Islet precursor cell (in vitro differentiated cells): ENCODE measurements at regions not wholly inside any gene's neighbourhood (a gene's known extent, or its start where the extent isn't known, plus 50 kb on each side); places are given as distances from the start of the nearest gene placed in this dataset.
A peak's percentile ranks its signal among the peaks of the same experiment; 100 is the strongest.

Experiments used
- DNase-seq: peaks from one replicate; pipeline ENCODE4 v3.0.0-alpha.2; 2018

DNA sequence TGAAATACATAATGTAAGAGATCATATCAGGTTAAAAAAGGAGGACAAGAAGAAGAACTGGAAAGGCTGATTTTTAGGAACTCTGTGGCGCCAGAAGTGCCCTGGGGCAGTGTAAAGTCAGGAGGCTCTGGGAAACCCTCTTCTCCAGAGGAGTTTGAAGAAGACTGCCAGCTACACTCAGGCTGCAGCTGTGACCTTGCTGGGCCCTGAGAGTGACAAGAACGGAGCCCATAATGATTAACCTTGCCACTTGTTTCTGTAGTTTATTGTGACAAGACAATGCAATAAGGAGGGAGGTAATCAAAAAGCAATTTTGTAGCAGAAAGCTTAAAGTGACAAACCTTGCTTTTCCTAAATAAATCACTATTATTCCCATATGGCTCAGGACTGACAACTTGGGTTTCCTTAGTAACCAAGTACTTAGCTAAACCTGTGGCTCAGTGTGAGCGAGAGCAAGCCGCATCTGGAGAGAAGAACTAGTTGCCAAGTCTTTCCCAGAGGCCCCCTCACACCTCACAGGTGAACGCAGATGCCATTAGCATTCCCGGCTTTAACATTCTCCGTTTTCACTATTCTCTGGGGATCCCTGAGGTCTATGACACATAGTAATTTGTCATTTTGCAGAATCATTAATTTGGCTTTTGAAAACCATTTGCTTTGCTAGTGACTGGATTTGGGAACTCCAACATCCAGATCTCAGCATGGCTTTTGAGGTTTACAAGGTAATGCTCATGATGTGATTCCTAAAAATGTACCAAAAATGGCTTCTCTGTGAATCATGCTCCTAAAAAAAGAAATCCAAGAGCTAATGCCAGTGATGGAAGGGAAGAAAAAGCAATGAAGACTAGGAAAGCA, 115.9 kb downstream of the OMA1 start:
- DNase-seq = peak; percentile 61

DNA sequence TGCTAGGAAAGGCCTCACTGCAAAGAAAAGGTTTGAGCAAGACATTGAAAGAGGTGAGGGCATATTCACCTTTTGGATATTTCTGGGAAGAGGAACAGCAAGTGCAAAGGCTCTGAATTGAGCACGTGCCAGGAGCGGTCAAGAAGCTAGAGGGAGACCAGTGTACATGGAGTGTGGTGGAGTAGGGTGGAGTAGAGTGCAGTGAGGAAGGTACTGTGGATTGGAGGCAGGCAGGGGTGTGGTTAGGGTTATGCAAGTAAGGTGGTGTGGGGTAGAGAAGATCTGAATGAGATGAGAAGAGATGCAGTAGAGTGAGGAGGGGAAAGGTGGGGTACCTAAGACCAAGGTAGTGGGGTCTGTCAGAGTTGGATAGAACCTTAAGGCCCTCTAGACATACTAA, 119.6 kb downstream of the OMA1 start:
- DNase-seq = no peak

GRCh38 chr1:58422436-58422835, 124.1 kb downstream of the OMA1 start:
- DNase-seq = no peak

GRCh38 chr1:58418283-58419228, 128.0 kb downstream of the OMA1 start:
- no peak for DNase-seq

DNA sequence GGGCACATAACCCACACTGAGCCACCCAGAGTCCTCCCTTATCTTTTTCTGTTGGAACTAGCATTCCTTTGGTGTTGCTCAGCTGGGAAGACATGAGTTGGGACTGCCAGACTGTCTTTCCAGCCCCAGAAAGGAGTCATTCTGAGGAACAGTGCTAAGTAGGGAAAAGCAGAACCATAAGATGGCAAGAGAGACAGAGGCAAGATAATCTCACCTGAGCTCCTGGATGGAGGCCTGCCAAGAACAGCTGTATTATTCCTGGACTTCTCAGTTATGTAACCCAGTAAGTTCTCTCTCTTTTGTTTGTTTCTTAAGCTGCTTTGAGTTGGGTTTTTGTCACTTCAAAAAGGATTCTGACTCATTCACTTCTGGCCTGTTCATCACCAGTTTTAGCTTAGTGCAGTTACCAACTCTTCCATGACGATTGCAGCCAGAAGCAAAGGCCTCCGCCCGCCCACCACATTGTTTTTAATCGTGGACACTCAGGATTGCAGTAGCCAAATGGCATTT, 134.4 kb downstream of the OMA1 start:
- DNase-seq = peak; percentile 80

GRCh38 chr1:58409890-58410289, 136.6 kb downstream of the OMA1 start:
- peak; percentile 79 for DNase-seq

DNA sequence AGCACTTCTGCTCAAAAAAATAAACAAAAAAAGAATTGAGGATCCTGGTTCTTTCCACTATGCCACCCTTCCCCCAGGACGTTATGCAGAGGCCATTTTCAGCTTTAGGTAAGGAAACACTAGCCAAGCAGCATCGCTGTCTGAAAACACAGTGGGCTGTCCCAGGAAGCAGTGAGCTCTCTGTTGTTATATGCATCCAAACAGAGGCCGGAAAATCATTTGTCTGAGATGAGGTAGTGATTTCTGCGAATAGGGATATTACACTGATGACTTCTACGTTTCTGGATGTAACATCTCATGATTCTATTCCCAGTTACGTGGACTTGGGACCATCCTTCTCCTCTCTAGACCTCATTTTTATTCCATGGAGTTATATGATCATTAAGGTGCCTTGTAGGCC, 137.2 kb downstream of the OMA1 start:
- no peak for DNase-seq

GRCh38 chr1:58406301-58407071, 140.0 kb downstream of the OMA1 start:
- DNase-seq = peak; percentile 91

DNA sequence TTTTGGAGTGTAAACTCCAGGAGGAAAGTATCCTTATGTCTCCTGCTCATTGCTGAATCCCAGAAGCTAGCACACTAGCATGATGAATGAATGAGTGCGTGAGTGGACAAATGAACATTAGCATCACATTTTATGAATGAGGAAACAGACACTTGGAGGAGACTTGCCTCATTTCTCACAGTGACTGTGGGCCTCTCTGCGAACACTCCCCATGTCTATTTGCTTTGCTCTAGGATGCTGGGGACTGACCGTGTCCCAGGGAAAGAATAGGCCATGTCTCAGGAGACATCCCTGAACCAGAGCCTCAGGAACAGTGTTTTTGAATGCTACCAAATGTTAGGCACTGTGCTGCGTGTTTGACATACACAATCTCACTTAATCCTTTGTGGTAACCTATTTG, 140.9 kb downstream of the OMA1 start:
- DNase-seq = no peak

DNA sequence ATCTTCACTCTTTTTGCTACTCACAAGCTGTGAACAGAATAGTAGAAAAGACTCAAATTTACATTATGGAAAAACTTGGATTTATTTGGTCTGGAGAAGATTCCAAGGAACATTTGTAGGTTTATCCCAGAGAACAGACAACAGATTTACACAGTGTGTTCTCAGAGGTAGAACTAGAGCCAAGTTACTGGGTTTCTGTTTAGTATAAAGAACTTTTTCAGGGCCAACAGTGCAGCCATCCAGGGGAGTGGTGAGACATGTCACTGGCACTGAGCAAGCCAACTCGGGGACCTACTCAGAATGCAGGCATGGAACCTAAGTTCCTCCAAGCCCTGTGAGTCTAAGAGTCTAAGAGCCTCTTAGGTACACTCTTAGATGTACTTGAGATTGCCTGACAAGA, 142.6 kb downstream of the OMA1 start:
- no peak for DNase-seq

- no peak for DNase-seq
These were observed 144.1 kb downstream of the OMA1 start for GRCh38 chr1:58402444-58402843.

DNA sequence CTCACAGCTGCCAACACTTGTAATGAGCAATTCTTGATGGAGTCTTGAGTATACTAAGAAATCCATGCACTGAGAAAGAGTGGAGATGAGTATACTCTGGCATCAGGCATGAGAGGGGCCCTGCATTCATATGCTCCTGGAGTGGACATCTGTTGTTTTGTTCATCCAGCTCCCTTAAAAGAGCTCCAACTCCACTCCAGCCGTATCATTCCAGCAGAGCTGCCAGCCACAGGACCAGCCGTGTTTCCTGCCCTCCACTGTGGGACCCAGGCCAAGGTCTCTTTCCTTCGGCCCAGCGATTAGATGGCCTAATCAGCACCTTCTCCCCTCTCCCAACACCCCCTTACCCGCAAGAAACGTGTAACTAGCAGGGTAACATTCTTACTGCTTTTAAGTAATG, 144.5 kb downstream of the OMA1 start:
- DNase-seq = no peak

- no peak for DNase-seq
These were observed 147.3 kb downstream of the OMA1 start for GRCh38 chr1:58399176-58399575.

- no peak for DNase-seq
These were observed 147.8 kb downstream of the OMA1 start for GRCh38 chr1:58398714-58399113.

- peak; percentile 96 for DNase-seq
These were observed 149.2 kb downstream of the OMA1 start for GRCh38 chr1:58397187-58397820.

GRCh38 chr1:58396150-58396549, 150.4 kb downstream of the OMA1 start:
- no peak for DNase-seq

GRCh38 chr1:58395355-58395754, 151.2 kb downstream of the OMA1 start:
- peak; percentile 86 for DNase-seq

DNA sequence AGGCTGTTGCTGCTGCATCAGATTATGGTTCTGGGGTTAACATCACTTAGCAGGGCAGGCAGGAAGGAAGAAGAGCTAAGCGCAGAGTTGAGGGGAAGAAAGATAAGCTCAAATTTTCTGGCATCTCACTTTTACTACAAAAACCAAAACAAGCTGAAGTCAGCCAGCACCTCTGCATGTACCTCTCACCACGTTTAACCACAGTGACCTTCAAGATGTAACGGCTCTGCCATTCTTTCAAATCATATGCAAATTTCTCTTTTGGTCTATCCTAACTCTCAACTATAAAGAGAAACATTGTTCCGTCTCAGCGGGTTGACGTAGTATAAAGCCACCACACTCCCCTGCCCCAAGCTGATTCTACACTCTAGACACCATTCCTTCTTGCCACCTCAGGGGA, 154.4 kb downstream of the OMA1 start:
- DNase-seq = no peak

DNA sequence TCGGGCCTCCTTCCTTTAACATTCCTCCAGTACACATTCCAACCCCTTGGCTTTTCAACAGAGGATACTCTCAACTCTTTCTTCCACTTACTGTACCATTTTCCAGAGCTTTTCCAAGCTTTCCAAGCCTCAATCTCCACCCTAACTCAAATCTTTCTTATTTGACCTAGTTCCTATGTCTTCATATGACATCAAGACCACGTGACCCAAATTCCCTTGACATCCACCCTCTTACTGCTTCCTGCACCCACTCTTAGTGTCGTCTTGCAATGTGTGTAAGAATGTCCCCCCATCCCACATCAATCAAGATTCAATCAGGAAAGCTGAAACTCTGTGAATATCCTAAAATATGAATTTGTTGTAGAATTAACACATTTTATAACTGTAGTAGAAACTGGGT, 155.0 kb downstream of the OMA1 start:
- no peak for DNase-seq

DNA sequence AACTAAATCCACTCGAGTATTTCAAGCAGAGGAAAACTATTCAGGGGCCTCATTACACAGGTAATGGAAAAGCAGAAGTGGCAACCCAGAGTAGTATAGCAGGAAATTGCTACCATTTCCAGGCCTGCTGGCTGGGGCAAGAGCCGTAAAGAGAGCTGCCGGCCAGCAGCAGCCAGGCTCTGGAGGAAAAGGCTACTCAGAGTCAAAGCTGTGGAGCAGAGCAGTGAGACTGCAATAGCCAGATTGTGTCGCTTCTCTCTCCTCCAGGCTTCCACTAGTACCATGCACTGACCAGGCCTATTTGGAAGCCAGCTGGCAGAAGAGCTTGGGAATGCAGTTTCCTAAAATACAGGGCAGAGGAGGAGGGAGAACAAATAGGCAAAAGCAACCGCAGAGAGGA, 155.5 kb downstream of the OMA1 start:
- peak; percentile 68 for DNase-seq

- DNase-seq = no peak
These were observed 156.4 kb downstream of the OMA1 start for GRCh38 chr1:58390091-58390490.

- DNase-seq = no peak
These were observed 166.2 kb downstream of the OMA1 start for GRCh38 chr1:58380345-58380744.
